NCI-H1105 (cell line): ENCODE measurements at regions not wholly inside any gene's neighbourhood (a gene's known extent, or its start where the extent isn't known, plus 50 kb on each side); places are given as distances from the start of the nearest gene placed in this dataset.

ENCODE experiments used
- DNase-seq: peaks from one replicate; lab custom pipeline; 2025; lab: John Stamatoyannopoulos, UW

- no peak for DNase-seq
These were observed 137.3 kb downstream of the TWIST2 start for GRCh38 chr2:238985041-238985729.

GRCh38 chr2:238985931-238986446 lies 138.1 kb downstream of the TWIST2 start:
- no peak for DNase-seq

- no peak for DNase-seq
These were observed 138.8 kb downstream of the TWIST2 start for GRCh38 chr2:238986491-238987351.

DNA sequence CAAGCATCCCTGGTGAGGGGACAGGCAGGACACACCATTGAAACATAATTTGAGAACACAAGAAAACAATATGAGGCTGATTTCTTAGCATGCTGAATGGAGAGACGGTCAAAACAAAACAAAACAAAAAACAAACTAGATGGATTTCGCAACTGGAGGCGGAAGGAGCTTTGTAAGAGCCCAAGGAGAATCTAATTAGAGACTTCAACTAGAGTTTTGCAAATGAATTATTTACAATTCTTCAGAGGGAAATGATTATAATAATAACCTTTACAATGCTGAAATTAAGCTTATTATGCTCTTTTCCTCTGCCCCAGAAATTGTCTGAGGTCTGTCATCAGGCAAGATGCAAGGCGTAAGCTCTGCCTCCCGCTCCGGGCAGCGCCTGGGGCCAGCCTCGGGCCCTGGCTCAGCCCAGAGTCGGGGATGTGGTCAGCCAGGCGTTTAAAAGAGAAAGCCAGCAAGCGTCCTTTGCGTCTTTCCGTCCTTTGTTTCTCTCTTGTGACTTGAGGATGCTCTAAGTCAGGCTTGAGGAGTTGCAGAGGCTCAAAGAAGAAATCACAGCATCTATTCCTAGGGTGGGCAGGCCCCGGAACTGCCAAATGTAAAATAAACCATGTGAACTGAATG lies 139.6 kb downstream of the TWIST2 start:
- no peak for DNase-seq

GRCh38 chr2:238988105-238988504 lies 140.2 kb downstream of the TWIST2 start:
- DNase-seq = no peak

DNA sequence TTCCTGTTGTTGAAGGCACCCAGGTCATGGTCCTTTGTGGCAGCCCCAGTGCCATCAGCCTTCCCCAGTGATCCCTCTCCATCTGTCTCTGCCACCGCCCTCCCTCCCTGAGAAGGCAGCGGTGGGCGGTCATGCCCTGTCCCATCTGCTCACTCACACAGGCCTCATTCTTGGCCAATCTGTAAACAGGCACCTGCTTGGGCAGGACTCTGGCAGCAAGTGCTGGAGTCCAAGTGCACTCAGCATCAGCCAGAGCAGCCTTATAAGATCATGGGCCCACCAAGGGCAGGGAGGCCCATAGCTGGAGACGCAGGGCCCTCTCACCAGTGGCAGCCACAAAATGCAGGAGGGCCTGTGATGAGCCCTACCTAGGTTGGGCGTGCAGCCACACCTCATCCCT lies 140.9 kb downstream of the TWIST2 start:
- no peak for DNase-seq

DNA sequence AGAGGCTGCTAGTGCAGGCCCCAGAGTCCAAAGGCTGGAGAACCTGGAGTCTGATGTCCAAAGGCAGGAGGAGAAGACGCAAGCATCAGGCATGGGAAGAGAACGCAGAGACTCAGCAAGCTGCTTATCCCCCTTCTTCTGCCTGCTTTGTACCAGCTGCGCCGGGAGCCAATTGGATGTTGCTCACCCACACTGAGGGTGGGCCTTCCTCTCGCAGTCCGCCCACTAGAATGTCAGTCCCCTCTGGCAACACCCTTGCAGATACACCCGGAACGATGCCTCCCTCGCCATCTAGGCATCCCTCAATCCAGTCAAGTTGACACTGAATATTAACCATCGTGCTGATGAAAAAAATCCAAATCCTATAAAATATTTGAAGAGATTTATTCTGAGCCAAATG lies 141.6 kb downstream of the TWIST2 start:
- DNase-seq = no peak

- no peak for DNase-seq
These were observed 146.5 kb downstream of the TWIST2 start for GRCh38 chr2:238994432-238994831.

DNA sequence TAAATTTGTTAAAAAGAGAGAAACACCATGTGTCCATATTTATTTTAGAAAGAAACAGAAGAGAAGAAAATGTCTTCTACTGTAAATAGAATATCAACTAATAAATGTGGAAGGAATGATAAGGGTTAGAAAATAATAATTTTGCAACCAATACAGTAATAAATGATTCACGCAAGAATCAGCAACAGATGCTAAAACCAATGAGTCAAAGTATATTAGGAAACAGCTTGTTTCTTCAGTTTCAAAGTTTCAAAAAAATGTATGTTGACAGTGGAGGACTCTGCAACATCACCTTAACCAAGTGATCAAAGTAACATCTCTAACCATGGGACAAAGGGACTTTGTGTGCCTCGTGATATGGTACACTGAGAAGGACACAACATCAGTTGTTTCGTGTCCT lies 147.0 kb downstream of the TWIST2 start:
- no peak for DNase-seq

DNA sequence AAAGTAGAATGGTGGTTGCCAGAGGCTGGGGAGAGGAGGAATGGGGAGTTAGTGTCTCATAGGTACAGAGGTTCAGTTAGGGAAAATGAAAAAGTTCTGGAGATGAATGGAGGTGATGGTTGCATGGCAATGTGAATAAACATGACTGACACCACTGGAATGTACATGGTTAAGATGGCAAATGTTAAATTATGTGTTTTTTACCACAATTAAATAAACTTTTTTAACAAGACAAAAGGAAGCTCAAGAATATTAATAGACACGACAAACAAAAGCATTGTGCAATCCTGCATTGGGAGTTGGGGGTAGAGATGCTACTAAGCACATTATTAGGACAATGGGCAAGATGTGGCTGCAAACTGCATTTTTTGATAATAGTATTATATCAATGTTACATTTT lies 147.7 kb downstream of the TWIST2 start:
- DNase-seq = no peak

DNA sequence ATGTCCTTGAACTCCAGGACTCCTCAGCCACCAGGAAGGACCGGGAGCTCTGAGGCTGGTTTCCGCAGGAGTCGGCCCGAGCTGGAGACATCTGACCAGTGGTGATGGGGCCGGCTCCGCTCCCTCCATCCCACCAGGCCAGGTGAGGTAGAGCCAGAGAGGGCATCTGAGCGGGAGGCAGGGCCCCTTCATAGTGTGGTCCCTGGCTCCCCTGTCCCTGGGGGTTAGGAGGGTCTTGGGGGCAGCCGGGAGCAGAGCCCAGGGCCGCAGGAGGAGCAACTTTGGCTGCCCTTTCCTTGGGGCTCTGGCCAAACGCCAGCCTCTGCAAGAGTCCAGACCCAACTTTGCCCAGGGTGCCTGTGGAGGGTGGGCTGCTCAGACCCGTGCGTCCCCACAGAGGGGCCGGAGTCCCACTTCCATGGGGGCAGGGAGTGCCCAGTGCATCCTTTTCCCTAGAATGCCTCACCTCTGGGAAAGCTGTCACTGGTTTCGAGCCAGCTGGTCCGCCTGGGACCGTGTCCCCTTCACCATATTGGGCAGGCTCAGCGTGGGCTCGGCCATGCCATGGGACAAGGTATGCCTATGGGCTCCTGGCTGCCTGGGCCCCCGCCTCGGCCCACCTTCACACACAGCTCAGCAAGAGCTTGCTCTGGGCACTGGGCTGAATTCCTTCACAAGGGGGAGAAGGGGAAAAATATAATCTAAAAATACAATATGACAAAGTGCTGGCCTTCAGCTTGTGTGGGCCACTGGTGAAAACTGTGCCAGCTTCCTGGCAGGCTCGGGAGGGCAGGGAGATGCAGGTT lies 148.6 kb downstream of the TWIST2 start:
- DNase-seq = no peak

DNA sequence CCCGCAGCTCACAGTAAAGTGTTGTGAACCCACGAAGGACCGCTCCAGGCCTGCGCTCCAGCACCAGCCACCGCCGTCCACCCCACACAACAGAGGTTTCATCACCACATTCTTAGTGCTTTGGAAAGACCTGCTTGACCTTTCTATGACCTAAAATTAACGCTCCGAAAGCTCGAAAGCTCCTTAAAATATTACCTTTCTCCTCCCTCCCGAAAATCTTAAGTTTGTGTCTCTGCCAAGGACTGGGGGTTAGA lies 149.2 kb downstream of the TWIST2 start:
- DNase-seq = no peak

GRCh38 chr2:238997684-238998083 lies 149.8 kb downstream of the TWIST2 start:
- DNase-seq = no peak
